HEK293 (cell line): ENCODE measurements at regions not wholly inside any gene's neighbourhood (a gene's known extent, or its start where the extent isn't known, plus 50 kb on each side); places are given as distances from the start of the nearest gene placed in this dataset.

Experiments
- CTCF ChIA-PET: fragments of 350-600 bp; formaldehyde crosslinking; extraction: SDS; loops from one replicate; lab custom pipeline; 2021; ENCODE audit warnings: antibody characterized with exemption; lab: Yijun Ruan, JAX
- POLR2A ChIA-PET: fragments of 300-600 bp; formaldehyde crosslinking; extraction: SDS; loops from one replicate; lab custom pipeline; 2020; ENCODE audit warnings: antibody characterized with exemption, inconsistent platforms; lab: Yijun Ruan, JAX
- H3K27ac ChIP-seq: fragments of 200-500 bp; sonication (Bioruptor generic); 2 replicates; pipeline ENCODE4 v1.5.1; 2014; ENCODE audit warnings: low read depth, low read length, control low read depth, inconsistent platforms; ENCODE audit errors: extremely low read depth
- H3K36me3 ChIP-seq, 2 experiments: fragments of 200-500 bp in 1 of 2; sonication (Bioruptor generic) in 1 of 2; 1 replicate in 1 of 2; 2 replicates in 1 of 2; pipeline ENCODE4 v1.5.1; 2014 to 2017; ENCODE audit warnings: inconsistent platforms in 2 of 2, low read length in 2 of 2; ENCODE audit not compliant: control insufficient read depth in 2 of 2, insufficient read depth in 1 of 2
- H3K4me1 ChIP-seq: fragments of 200-500 bp; sonication (Bioruptor generic); 2 replicates; pipeline ENCODE4 v1.5.1; 2014; ENCODE audit warnings: mild to moderate bottlenecking, low read length, inconsistent platforms; ENCODE audit not compliant: control insufficient read depth, insufficient read depth
- H3K4me3 ChIP-seq: 2 replicates; pipeline ENCODE4 v1.5.1; 2011; ENCODE audit warnings: low read depth, mild to moderate bottlenecking, control low read depth, low read length, moderate library complexity
- H3K9me3 ChIP-seq: fragments of 200-500 bp; sonication (Bioruptor generic); 2 replicates; pipeline ENCODE4 v1.5.1; 2014; ENCODE audit warnings: low read depth, low read length, inconsistent platforms; ENCODE audit not compliant: control insufficient read depth, insufficient read depth
- EGR2 ChIP-seq: fragments of 450-650 bp; formaldehyde crosslinking; IDR thresholded peaks from 2 replicates; pipeline ENCODE4 v1.5.1; 2016; ENCODE audit warnings: low read depth, missing biosample characterization, missing genetic modification characterization
- GFI1B ChIP-seq: fragments of 450-650 bp; formaldehyde crosslinking; IDR thresholded peaks from 2 replicates; pipeline ENCODE4 v1.5.1; 2016; ENCODE audit warnings: missing biosample characterization, missing genetic modification characterization
- KLF10 ChIP-seq: fragments of 450-650 bp; IDR thresholded peaks from 2 replicates; pipeline ENCODE4 v1.5.1; 2018; ENCODE audit warnings: missing biosample characterization, mild to moderate bottlenecking, missing genetic modification characterization
- KLF16 ChIP-seq: fragments of 450-650 bp; formaldehyde crosslinking; IDR thresholded peaks from 2 replicates; pipeline ENCODE4 v1.5.1; 2017; ENCODE audit warnings: missing biosample characterization, missing genetic modification characterization
- MEIS1 ChIP-seq: sonication (generic); formaldehyde crosslinking; IDR thresholded peaks from 2 replicates; pipeline ENCODE4 v1.8.1; 2022; ENCODE audit warnings: missing genetic modification reagents, mild to moderate bottlenecking, borderline replicate concordance
- MYNN ChIP-seq: fragments of 450-650 bp; formaldehyde crosslinking; IDR thresholded peaks from 2 replicates; pipeline ENCODE4 v1.5.1; 2016; ENCODE audit warnings: missing biosample characterization, missing genetic modification characterization, borderline replicate concordance
- REPIN1 ChIP-seq: fragments of 450-650 bp; formaldehyde crosslinking; IDR thresholded peaks from 2 replicates; pipeline ENCODE4 v1.5.1; 2017; ENCODE audit warnings: missing biosample characterization, missing genetic modification characterization, low read depth
- SALL2 ChIP-seq: fragments of 450-650 bp; formaldehyde crosslinking; IDR thresholded peaks from 2 replicates; pipeline ENCODE4 v1.5.0; 2017; ENCODE audit warnings: missing biosample characterization, mild to moderate bottlenecking, missing genetic modification characterization, borderline replicate concordance
- SETDB1 ChIP-seq: IDR thresholded peaks from one replicate; pipeline ENCODE4 v1.6.1; 2017; ENCODE audit warnings: mild to moderate bottlenecking, low read length, moderate library complexity, mixed read lengths; ENCODE audit not compliant: insufficient read length
- SP3 ChIP-seq: fragments of 450-650 bp; formaldehyde crosslinking; IDR thresholded peaks from 2 replicates; pipeline ENCODE4 v1.5.1; 2016; ENCODE audit warnings: missing biosample characterization, missing genetic modification characterization
- ZFP69B ChIP-seq: fragments of 450-650 bp; formaldehyde crosslinking; IDR thresholded peaks from 2 replicates; pipeline ENCODE4 v1.5.1; 2016; ENCODE audit warnings: missing biosample characterization, missing genetic modification characterization
- ZNF2 ChIP-seq: fragments of 450-650 bp; formaldehyde crosslinking; IDR thresholded peaks from 2 replicates; pipeline ENCODE4 v1.5.1; 2016; ENCODE audit warnings: missing biosample characterization, missing genetic modification characterization
- ZNF248 ChIP-seq: fragments of 450-650 bp; formaldehyde crosslinking; IDR thresholded peaks from 2 replicates; pipeline ENCODE4 v1.5.1; 2017; ENCODE audit warnings: missing biosample characterization, missing genetic modification characterization
- ZNF37A ChIP-seq: fragments of 450-650 bp; IDR thresholded peaks from 2 replicates; pipeline ENCODE4 v1.5.1; 2018; ENCODE audit warnings: missing biosample characterization, missing genetic modification characterization
- ZNF404 ChIP-seq: fragments of 450-650 bp; formaldehyde crosslinking; IDR thresholded peaks from 2 replicates; pipeline ENCODE4 v1.5.1; 2017; ENCODE audit warnings: missing biosample characterization, missing genetic modification characterization
- ZNF48 ChIP-seq: fragments of 450-650 bp; formaldehyde crosslinking; IDR thresholded peaks from 2 replicates; pipeline ENCODE4 v1.5.1; 2016; ENCODE audit warnings: missing biosample characterization, missing genetic modification characterization
- ZNF501 ChIP-seq: fragments of 450-650 bp; formaldehyde crosslinking; IDR thresholded peaks from 2 replicates; pipeline ENCODE4 v1.5.1; 2016; ENCODE audit warnings: missing biosample characterization, missing genetic modification characterization
- ZNF530 ChIP-seq: fragments of 450-650 bp; formaldehyde crosslinking; IDR thresholded peaks from 2 replicates; pipeline ENCODE4 v1.5.1; 2016; ENCODE audit warnings: low read depth, missing biosample characterization, missing genetic modification characterization
- ZNF560 ChIP-seq: fragments of 450-650 bp; formaldehyde crosslinking; IDR thresholded peaks from 2 replicates; pipeline ENCODE4 v1.5.1; 2017; ENCODE audit warnings: missing biosample characterization, missing genetic modification characterization, borderline replicate concordance
- ZNF658 ChIP-seq: fragments of 450-650 bp; formaldehyde crosslinking; IDR thresholded peaks from 2 replicates; pipeline ENCODE4; 2016; ENCODE audit warnings: missing biosample characterization, missing genetic modification characterization
- ZNF670 ChIP-seq: fragments of 450-650 bp; formaldehyde crosslinking; IDR thresholded peaks from 2 replicates; pipeline ENCODE4 v1.5.1; 2016; ENCODE audit warnings: missing biosample characterization, missing genetic modification characterization, low read depth
- ZNF830 ChIP-seq: fragments of 450-650 bp; IDR thresholded peaks from 2 replicates; pipeline ENCODE4 v1.5.0; 2018; ENCODE audit warnings: missing biosample characterization, missing genetic modification characterization, low read depth, mild to moderate bottlenecking, moderate library complexity
- ZSCAN16 ChIP-seq: fragments of 450-650 bp; formaldehyde crosslinking; IDR thresholded peaks from 2 replicates; pipeline ENCODE4 v1.5.1; 2016; ENCODE audit warnings: missing biosample characterization, missing genetic modification characterization
- ZSCAN30 ChIP-seq: fragments of 450-650 bp; IDR thresholded peaks from 2 replicates; pipeline ENCODE4 v1.5.1; 2018; ENCODE audit warnings: missing biosample characterization, mild to moderate bottlenecking, missing genetic modification characterization, moderate library complexity
- TF ChIP-seq, protein P1 (sequence below): fragments of 450-650 bp; formaldehyde crosslinking; IDR thresholded peaks from 2 replicates; pipeline ENCODE4 v1.5.1; 2016; ENCODE audit warnings: missing biosample characterization, missing genetic modification characterization, low read depth
- TF ChIP-seq, protein P2 (sequence below): fragments of 450-650 bp; formaldehyde crosslinking; IDR thresholded peaks from 2 replicates; pipeline ENCODE4 v1.5.1; 2016; ENCODE audit warnings: missing biosample characterization, missing genetic modification characterization
- TF ChIP-seq, protein P3 (sequence below): fragments of 450-650 bp; formaldehyde crosslinking; IDR thresholded peaks from 2 replicates; pipeline ENCODE4 v1.5.1; 2017; ENCODE audit warnings: missing biosample characterization, missing genetic modification characterization
- TF ChIP-seq, protein P4 (sequence below): fragments of 450-650 bp; formaldehyde crosslinking; IDR thresholded peaks from 2 replicates; pipeline ENCODE4 v1.5.1; 2017; ENCODE audit warnings: missing biosample characterization, missing genetic modification characterization

DNA sequence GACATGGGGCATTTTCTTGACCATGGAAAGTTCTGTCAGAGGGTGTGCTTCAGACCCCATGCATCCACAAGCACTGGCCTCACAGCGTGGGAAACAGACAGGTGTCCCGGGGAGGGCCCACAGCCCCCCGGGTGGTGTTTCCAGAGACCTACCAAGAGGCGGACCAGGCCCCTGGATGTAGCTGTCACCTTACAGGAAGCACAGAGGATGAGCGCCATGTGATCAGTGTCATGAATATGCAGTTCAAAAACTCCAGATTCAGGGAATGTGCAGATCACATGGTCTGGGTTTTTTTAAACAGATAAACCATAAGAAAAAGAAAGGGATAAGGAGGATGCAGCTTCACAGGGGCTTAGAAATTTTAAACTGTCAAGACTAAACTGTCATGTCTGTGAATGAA, 61.0 kb upstream of the SPATA13 start:
- POLR2A ChIA-PET: interaction anchor here (1.2 kb wide), 1 partner anchor 11 kb away, joined by 3 read pairs; no protein-coding TSS in a partner anchor
- CTCF ChIA-PET: interaction anchor here (0.6 kb wide), 1 partner anchor 80 kb away, joined by 3 read pairs; no protein-coding TSS in a partner anchor
- no peaks in the 10 kb centered on the region for H3K9me3 ChIP-seq

DNA sequence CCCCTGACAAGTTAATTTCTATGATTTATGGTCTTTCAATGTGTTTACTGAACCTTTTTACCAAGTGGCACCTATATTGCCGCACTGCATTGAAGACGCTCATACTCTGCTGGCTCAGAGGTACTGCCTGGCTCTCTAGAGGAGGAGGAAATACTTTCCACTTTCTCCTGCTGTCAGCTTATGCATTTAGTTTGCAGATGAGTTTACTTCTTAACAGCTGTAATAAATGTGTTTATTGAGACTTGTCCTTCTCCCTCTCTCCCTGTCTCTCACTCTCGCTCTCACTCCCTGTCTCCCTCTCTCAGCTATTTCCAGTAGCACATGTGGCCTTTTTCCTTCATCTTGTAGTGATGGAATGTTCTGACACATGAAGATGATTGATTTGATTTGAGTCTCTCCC, 60.3 kb upstream of the SPATA13 start:
- Histone ChIP-seq H3K27ac (no peak overlapping the region), H3K9me3 (no peaks in the 10 kb centered on the region), H3K4me3 (no peak overlapping the region), H3K4me1 (no peaks in the 10 kb centered on the region), H3K36me3 (no peaks in the 10 kb centered on the region)
- POLR2A ChIA-PET: interaction anchor here (1.2 kb wide), 1 partner anchor 12 kb away, joined by 3 read pairs; no protein-coding TSS in a partner anchor
- no peak for TF ChIP-seq MEIS1
- TF ChIP-seq KLF10: no peak
- no peak for TF ChIP-seq EGR2 (tag by site-specific recombination)
- TF ChIP-seq SALL2 (tag by site-specific recombination): no peak
- TF ChIP-seq ZSCAN30 (tag by site-specific recombination): no peak
- TF ChIP-seq SP3: no peak
- no peak for TF ChIP-seq ZNF404 (tag by site-specific recombination)
- TF ChIP-seq REPIN1: no peak
- TF ChIP-seq ZSCAN16 (tag by site-specific recombination): no peak
- no peak for TF ChIP-seq KLF16 (tag by site-specific recombination)
- TF ChIP-seq ZNF48 (tag by site-specific recombination): no peak
- TF ChIP-seq ZNF501 (tag by site-specific recombination): no peak
- TF ChIP-seq ZNF830 (tag by site-specific recombination): no peak
- TF ChIP-seq ZNF530 (tag by site-specific recombination): no peak
- TF ChIP-seq ZNF560 (tag by site-specific recombination): no peak
- TF ChIP-seq ZFP69B (tag by site-specific recombination): no peak
- CTCF ChIA-PET: no interaction called here

More for the DNA sequence above, 61.0 kb upstream of the SPATA13 start:
- no peaks in the 10 kb centered on the region for H3K4me1 ChIP-seq
- H3K4me3 ChIP-seq: no peak overlapping the region
- H3K27ac ChIP-seq: no peak overlapping the region
- no peaks in the 10 kb centered on the region for H3K36me3 ChIP-seq
- no peak for TF ChIP-seq ZNF37A (tag by site-specific recombination)
- TF ChIP-seq, protein P1, sequence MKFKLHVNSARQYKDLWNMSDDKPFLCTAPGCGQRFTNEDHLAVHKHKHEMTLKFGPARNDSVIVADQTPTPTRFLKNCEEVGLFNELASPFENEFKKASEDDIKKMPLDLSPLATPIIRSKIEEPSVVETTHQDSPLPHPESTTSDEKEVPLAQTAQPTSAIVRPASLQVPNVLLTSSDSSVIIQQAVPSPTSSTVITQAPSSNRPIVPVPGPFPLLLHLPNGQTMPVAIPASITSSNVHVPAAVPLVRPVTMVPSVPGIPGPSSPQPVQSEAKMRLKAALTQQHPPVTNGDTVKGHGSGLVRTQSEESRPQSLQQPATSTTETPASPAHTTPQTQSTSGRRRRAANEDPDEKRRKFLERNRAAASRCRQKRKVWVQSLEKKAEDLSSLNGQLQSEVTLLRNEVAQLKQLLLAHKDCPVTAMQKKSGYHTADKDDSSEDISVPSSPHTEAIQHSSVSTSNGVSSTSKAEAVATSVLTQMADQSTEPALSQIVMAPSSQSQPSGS: no peak
- no peak for TF ChIP-seq ZNF658 (tag by site-specific recombination)
- no peak for TF ChIP-seq MEIS1
- no peak for TF ChIP-seq ZNF2 (tag by site-specific recombination)
- no peak for TF ChIP-seq ZSCAN16 (tag by site-specific recombination)
- TF ChIP-seq MYNN (tag by site-specific recombination): no peak
- TF ChIP-seq ZNF670 (tag by site-specific recombination): no peak
- no peak for TF ChIP-seq SETDB1
- TF ChIP-seq, protein P2, sequence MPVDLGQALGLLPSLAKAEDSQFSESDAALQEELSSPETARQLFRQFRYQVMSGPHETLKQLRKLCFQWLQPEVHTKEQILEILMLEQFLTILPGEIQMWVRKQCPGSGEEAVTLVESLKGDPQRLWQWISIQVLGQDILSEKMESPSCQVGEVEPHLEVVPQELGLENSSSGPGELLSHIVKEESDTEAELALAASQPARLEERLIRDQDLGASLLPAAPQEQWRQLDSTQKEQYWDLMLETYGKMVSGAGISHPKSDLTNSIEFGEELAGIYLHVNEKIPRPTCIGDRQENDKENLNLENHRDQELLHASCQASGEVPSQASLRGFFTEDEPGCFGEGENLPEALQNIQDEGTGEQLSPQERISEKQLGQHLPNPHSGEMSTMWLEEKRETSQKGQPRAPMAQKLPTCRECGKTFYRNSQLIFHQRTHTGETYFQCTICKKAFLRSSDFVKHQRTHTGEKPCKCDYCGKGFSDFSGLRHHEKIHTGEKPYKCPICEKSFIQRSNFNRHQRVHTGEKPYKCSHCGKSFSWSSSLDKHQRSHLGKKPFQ (tag by site-specific recombination): no peak
- TF ChIP-seq GFI1B: no peak
- TF ChIP-seq, protein P3, sequence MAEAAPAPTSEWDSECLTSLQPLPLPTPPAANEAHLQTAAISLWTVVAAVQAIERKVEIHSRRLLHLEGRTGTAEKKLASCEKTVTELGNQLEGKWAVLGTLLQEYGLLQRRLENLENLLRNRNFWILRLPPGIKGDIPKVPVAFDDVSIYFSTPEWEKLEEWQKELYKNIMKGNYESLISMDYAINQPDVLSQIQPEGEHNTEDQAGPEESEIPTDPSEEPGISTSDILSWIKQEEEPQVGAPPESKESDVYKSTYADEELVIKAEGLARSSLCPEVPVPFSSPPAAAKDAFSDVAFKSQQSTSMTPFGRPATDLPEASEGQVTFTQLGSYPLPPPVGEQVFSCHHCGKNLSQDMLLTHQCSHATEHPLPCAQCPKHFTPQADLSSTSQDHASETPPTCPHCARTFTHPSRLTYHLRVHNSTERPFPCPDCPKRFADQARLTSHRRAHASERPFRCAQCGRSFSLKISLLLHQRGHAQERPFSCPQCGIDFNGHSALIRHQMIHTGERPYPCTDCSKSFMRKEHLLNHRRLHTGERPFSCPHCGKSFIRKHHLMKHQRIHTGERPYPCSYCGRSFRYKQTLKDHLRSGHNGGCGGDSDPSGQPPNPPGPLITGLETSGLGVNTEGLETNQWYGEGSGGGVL (tag by site-specific recombination): no peak
- no peak for TF ChIP-seq ZNF248 (tag by site-specific recombination)
- TF ChIP-seq, protein P4, sequence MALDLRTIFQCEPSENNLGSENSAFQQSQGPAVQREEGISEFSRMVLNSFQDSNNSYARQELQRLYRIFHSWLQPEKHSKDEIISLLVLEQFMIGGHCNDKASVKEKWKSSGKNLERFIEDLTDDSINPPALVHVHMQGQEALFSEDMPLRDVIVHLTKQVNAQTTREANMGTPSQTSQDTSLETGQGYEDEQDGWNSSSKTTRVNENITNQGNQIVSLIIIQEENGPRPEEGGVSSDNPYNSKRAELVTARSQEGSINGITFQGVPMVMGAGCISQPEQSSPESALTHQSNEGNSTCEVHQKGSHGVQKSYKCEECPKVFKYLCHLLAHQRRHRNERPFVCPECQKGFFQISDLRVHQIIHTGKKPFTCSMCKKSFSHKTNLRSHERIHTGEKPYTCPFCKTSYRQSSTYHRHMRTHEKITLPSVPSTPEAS (tag by site-specific recombination): no peak
